ENCODE measurements at regions not wholly inside any gene's neighbourhood (a gene's known extent, or its start where the extent isn't known, plus 50 kb on each side); places are given as distances from the start of the nearest gene placed in this dataset.

GRCh38 chr4:157423526-157424020, 203.0 kb downstream of the GRIA2 start:
- TF ChIP-seq CTCF (IDR thresholded peaks at IDR 0.05; ENCODE audit: low read depth, low read length, poor library complexity, severe bottlenecking) (no peak), EZH2phosphoT487 (IDR thresholded peaks at IDR 0.05; ENCODE audit: borderline replicate concordance, low read length) (no peak)
- Histone ChIP-seq H3K79me2 (ENCODE audit: control insufficient read depth, low read length) (no peaks in the 10 kb centered on the region), H3K9me3 (ENCODE audit: control insufficient read depth, insufficient read depth, low read length) (no peaks in the 10 kb centered on the region)

GRCh38 chr4:157421365-157421764, 200.8 kb downstream of the GRIA2 start:
- H3K36me3 ChIP-seq (ENCODE audit: control insufficient read depth, low read length): no peaks in the 10 kb centered on the region
- no peak overlapping the region for H3K27ac ChIP-seq (ENCODE audit: low read depth, low read length)
- TF ChIP-seq EZH2phosphoT487 (IDR thresholded peaks at IDR 0.05; ENCODE audit: borderline replicate concordance, low read length): no peak
- no peak for TF ChIP-seq CTCF (IDR thresholded peaks at IDR 0.05; ENCODE audit: low read depth, low read length, poor library complexity, severe bottlenecking)
- no peaks in the 10 kb centered on the region for H3K4me1 ChIP-seq (ENCODE audit: control insufficient read depth, low read length)
- no peak overlapping the region for H3K4me3 ChIP-seq (ENCODE audit: low read length)
- H4K20me1 ChIP-seq (ENCODE audit: control insufficient read depth, insufficient read depth, low read depth, low read length): no peaks in the 10 kb centered on the region
- no peaks in the 10 kb centered on the region for H3F3A ChIP-seq (ENCODE audit: control insufficient read depth, insufficient read depth)
- no peaks in the 10 kb centered on the region for H3K9me2 ChIP-seq (replicated peaks; ENCODE audit: control insufficient read depth, low read length)
- no peak overlapping the region for H3K4me2 ChIP-seq (ENCODE audit: low read length)
- H3K9me3 ChIP-seq (ENCODE audit: control insufficient read depth, insufficient read depth, low read length): no peaks in the 10 kb centered on the region
- no peaks in the 10 kb centered on the region for H3K27me3 ChIP-seq (ENCODE audit: control insufficient read depth, low read length)
- no peaks in the 10 kb centered on the region for H3K79me2 ChIP-seq (ENCODE audit: control insufficient read depth, low read length)

More at GRCh38 chr4:157423526-157424020, 203.0 kb downstream of the GRIA2 start:
- H3K4me2 ChIP-seq (ENCODE audit: low read length): no peak overlapping the region
- no peaks in the 10 kb centered on the region for H3K36me3 ChIP-seq (ENCODE audit: control insufficient read depth, low read length)
- no peaks in the 10 kb centered on the region for H3K27me3 ChIP-seq (ENCODE audit: control insufficient read depth, low read length)
- no peaks in the 10 kb centered on the region for H3K4me1 ChIP-seq (ENCODE audit: control insufficient read depth, low read length)
- H3K27ac ChIP-seq (ENCODE audit: low read depth, low read length): no peak overlapping the region
- no peaks in the 10 kb centered on the region for H4K20me1 ChIP-seq (ENCODE audit: control insufficient read depth, insufficient read depth, low read depth, low read length)
- no peaks in the 10 kb centered on the region for H3K9me2 ChIP-seq (replicated peaks; ENCODE audit: control insufficient read depth, low read length)
- no peaks in the 10 kb centered on the region for H3F3A ChIP-seq (ENCODE audit: control insufficient read depth, insufficient read depth)
- H3K4me3 ChIP-seq (ENCODE audit: low read length): no peak overlapping the region

Measured in DOHH2 (cell line).